IMR-90 (cell line): ENCODE measurements at regions not wholly inside any gene's neighbourhood (a gene's known extent, or its start where the extent isn't known, plus 50 kb on each side); places are given as distances from the start of the nearest gene placed in this dataset.

Source experiments
- ATAC-seq: fragments of 200-7000 bp; cut with Tn5 transposase; 2 replicates; pipeline ENCODE4 v1.9.1; 2020; ENCODE audit warnings: low read depth, mild to moderate bottlenecking, moderate library complexity
- BruUV-seq: library from RNA; stranded (reverse); fragments of 400-500 nt; replicated peaks from 2 replicates; lab custom pipeline; 2021; lab: Mats Ljungman, UMichigan
- CTCF ChIA-PET: fragments of 300-600 bp; formaldehyde crosslinking; extraction: SDS; loops from one replicate; lab custom pipeline; 2021; ENCODE audit warnings: antibody characterized with exemption; lab: Yijun Ruan, JAX
- POLR2A ChIA-PET: fragments of 300-600 bp; sonication (Branson Sonifier 250); formaldehyde crosslinking; loops from one replicate; lab custom pipeline; 2022; ENCODE audit warnings: antibody characterized with exemption; ENCODE audit not compliant: unreplicated experiment; lab: Charles Lee
- DNase-seq: peaks from one replicate; pipeline ENCODE4 v3.0.0; 2013
- H2AFZ ChIP-seq: replicated peaks from 2 replicates; pipeline ENCODE3; 2013; ENCODE audit warnings: low read length, mild to moderate bottlenecking; ENCODE audit not compliant: poor library complexity
- H2AK5ac ChIP-seq: 2 replicates; pipeline ENCODE4 v1.6.1; 2013; ENCODE audit warnings: low read depth, low read length, inconsistent platforms
- H2AK9ac ChIP-seq: replicated peaks from 2 replicates; pipeline ENCODE3; 2013; ENCODE audit warnings: mild to moderate bottlenecking, low read depth, low read length, moderate library complexity; ENCODE audit not compliant: poor library complexity
- H2BK120ac ChIP-seq: 2 replicates; pipeline ENCODE4 v1.6.1; 2013; ENCODE audit warnings: low read depth, low read length, inconsistent platforms
- H2BK15ac ChIP-seq: 3 replicates; pipeline ENCODE4 v1.6.1; 2013; ENCODE audit warnings: low read depth, low read length, inconsistent platforms
- H2BK20ac ChIP-seq: 2 replicates; pipeline ENCODE4 v1.6.1; 2013; ENCODE audit warnings: low read depth, mild to moderate bottlenecking, inconsistent platforms, low read length, moderate library complexity
- H2BK5ac ChIP-seq: 2 replicates; pipeline ENCODE4 v1.6.1; 2013; ENCODE audit warnings: mild to moderate bottlenecking, low read depth, low read length, inconsistent platforms; ENCODE audit not compliant: poor library complexity, severe bottlenecking
- H3K14ac ChIP-seq: replicated peaks from 2 replicates; pipeline ENCODE4 v1.6.1; 2013; ENCODE audit warnings: low read depth, low read length, inconsistent platforms
- H3K18ac ChIP-seq: 2 replicates; pipeline ENCODE4 v1.6.1; 2013; ENCODE audit warnings: low read depth, low read length, control low read depth
- H3K23ac ChIP-seq: 2 replicates; pipeline ENCODE4 v1.6.1; 2013; ENCODE audit warnings: low read depth, low read length, inconsistent platforms
- H3K27ac ChIP-seq: 2 replicates; pipeline ENCODE4 v1.5.1; 2013; ENCODE audit warnings: mild to moderate bottlenecking, control low read depth, low read length; ENCODE audit not compliant: insufficient read depth
- H3K27me3 ChIP-seq: 2 replicates; pipeline ENCODE4 v1.6.1; 2013; ENCODE audit warnings: low read length; ENCODE audit not compliant: control insufficient read depth, insufficient read depth
- H3K36me3 ChIP-seq: 2 replicates; pipeline ENCODE4 v1.6.1; 2013; ENCODE audit warnings: low read length, mixed read lengths; ENCODE audit not compliant: control insufficient read depth, insufficient read depth
- H3K4ac ChIP-seq: 2 replicates; pipeline ENCODE4 v1.6.1; 2013; ENCODE audit warnings: low read depth, low read length, inconsistent platforms
- H3K4me1 ChIP-seq: 2 replicates; pipeline ENCODE4 v1.6.1; 2013; ENCODE audit warnings: low read length, mixed read lengths; ENCODE audit not compliant: control insufficient read depth, insufficient read depth
- H3K4me2 ChIP-seq: 2 replicates; pipeline ENCODE4 v1.6.1; 2013; ENCODE audit warnings: low read depth, mild to moderate bottlenecking, control low read depth, low read length, moderate library complexity
- H3K4me3 ChIP-seq: 2 replicates; pipeline ENCODE4 v1.5.1; 2013; ENCODE audit warnings: low read depth, mild to moderate bottlenecking, control low read depth, low read length, moderate library complexity; ENCODE audit not compliant: insufficient read depth
- H3K56ac ChIP-seq: 2 replicates; pipeline ENCODE4 v1.6.1; 2013; ENCODE audit warnings: low read length, inconsistent platforms; ENCODE audit not compliant: insufficient read depth; ENCODE audit errors: extremely low read depth
- H3K79me1 ChIP-seq, 2 experiments: 2 replicates each; pipeline ENCODE4 v1.6.1; 2013; ENCODE audit warnings: low read length in 2 of 2, inconsistent platforms in 1 of 2, low read depth in 1 of 2
- H3K9ac ChIP-seq: 2 replicates; pipeline ENCODE4 v1.6.1; 2013; ENCODE audit warnings: low read depth, low read length, control low read depth
- H3K9me1 ChIP-seq: 2 replicates; pipeline ENCODE4 v1.6.1; 2013; ENCODE audit warnings: low read length, inconsistent platforms; ENCODE audit not compliant: insufficient read depth
- H3K9me3 ChIP-seq: 2 replicates; pipeline ENCODE4 v1.6.1; 2013; ENCODE audit warnings: low read length; ENCODE audit not compliant: control insufficient read depth, insufficient read depth
- H4K20me1 ChIP-seq: 2 replicates; pipeline ENCODE4 v1.6.1; 2013; ENCODE audit warnings: low read length, inconsistent platforms; ENCODE audit not compliant: insufficient read depth
- H4K5ac ChIP-seq: 2 replicates; pipeline ENCODE4 v1.6.1; 2013; ENCODE audit warnings: mild to moderate bottlenecking, low read depth, low read length, control low read depth
- H4K8ac ChIP-seq, 2 experiments: 2 replicates each; pipeline ENCODE4 v1.6.1; 2013; ENCODE audit warnings: low read depth in 2 of 2, low read length in 2 of 2, control low read depth in 1 of 2, inconsistent platforms in 1 of 2
- H4K91ac ChIP-seq: 2 replicates; pipeline ENCODE4 v1.6.1; 2013; ENCODE audit warnings: low read depth, low read length, inconsistent platforms; ENCODE audit not compliant: insufficient read depth
- CEBPB ChIP-seq: IDR thresholded peaks from 2 replicates; pipeline ENCODE4 v1.6.1; 2012; ENCODE audit warnings: low read depth, low read length, improper control_type of control experiment
- ELK1 ChIP-seq: fragments of 150-350 bp; IDR thresholded peaks from 2 replicates; pipeline ENCODE4 v1.6.1; 2016; ENCODE audit warnings: low read depth, mild to moderate bottlenecking, low read length, moderate library complexity, borderline replicate concordance
- POLR2A ChIP-seq: IDR thresholded peaks from 2 replicates; pipeline ENCODE4 v1.6.1; 2012; ENCODE audit warnings: mild to moderate bottlenecking, low read depth, low read length
- RFX5 ChIP-seq: IDR thresholded peaks from 2 replicates; pipeline ENCODE4 v1.8.0; 2012; ENCODE audit warnings: low read depth, mild to moderate bottlenecking, low read length, moderate library complexity
- WGBS, 2 experiments: methylation state at CpG; one replicate each; pipeline versions ENCODE4 v1.1.5 to v1.1.7; 2013; ENCODE audit warnings: missing lambda C conversion rate in 2 of 2; ENCODE audit not compliant: insufficient read length in 1 of 2; ENCODE audit errors: extremely low coverage in 2 of 2; 5-methylcytosine and 5-hydroxymethylcytosine counted together
- dilution Hi-C: fragments of 300-500 bp; cut with HindIII; formaldehyde crosslinking; loops from one replicate; pipeline ENCODE4 v1.14.3; 2018; ENCODE audit warnings: low sequenced_read_pairs; ENCODE audit not compliant: unreplicated experiment
- in situ Hi-C: fragments of 300-500 bp; cut with MboI; formaldehyde crosslinking; loops from 3 replicates; pipeline ENCODE4 v1.14.3; 2019; ENCODE audit warnings: low sequenced_read_pairs, inconsistent platforms, mixed read lengths
- intact Hi-C: fragments of 100-400 bp; cut with micrococcal nuclease; formaldehyde crosslinking; loops from 2 replicates; pipeline ENCODE4 v1.10.0; 2022

DNA sequence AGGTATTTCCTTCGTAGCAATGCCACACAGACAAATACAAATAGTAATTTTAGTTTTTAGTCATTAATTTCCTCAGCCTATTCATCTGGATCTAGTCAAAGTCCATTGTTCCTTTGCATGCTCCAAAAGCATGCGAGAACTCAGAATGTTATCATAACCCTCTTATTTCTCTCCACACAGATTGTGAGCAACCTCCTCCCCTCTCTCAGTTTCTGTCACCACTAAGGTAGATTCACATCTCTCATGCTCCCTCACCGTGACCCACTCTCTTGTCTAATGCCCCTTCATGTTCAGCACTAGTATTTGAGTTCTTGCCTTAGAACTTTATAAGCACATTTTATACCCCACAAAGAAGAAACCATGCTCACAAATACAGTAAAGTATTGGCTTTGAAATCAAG is 582.4 kb downstream of the PLA2G4A start:
- CTCF ChIA-PET = no interaction called here
- no peak for TF ChIP-seq ELK1
- TF ChIP-seq RFX5 = no peak
- no peak for TF ChIP-seq POLR2A
- no peak for TF ChIP-seq CEBPB

More for the DNA sequence above, 582.4 kb downstream of the PLA2G4A start:
- Histone ChIP-seq H3K23ac (no peak overlapping the region), H3K36me3 (no peaks in the 10 kb centered on the region), H2AK9ac (no peak overlapping the region), H3K27me3 (no peaks in the 10 kb centered on the region), H3K4me3 (no peak overlapping the region), H2BK15ac (no peak overlapping the region), H3K4ac (no peak overlapping the region), H2BK20ac (no peak overlapping the region), H3K4me1 (peaks cover 8% of the 10 kb centered on the region), H3K18ac (no peak overlapping the region), H3K14ac (no peak overlapping the region), H2AFZ (no peak overlapping the region), H3K9me1 (no peaks in the 10 kb centered on the region), H3K4me2 (no peak overlapping the region), H2BK5ac (no peak overlapping the region), H3K9ac (no peak overlapping the region), H4K20me1 (no peaks in the 10 kb centered on the region), H4K8ac (no peak overlapping the region), H2BK120ac (no peak overlapping the region), H4K91ac (no peak overlapping the region), H3K9me3 (no peaks in the 10 kb centered on the region), H3K56ac (no peak overlapping the region), H2AK5ac (no peak overlapping the region), H3K27ac (no peak overlapping the region), H4K5ac (no peak overlapping the region), H3K79me1 (no peaks in the 10 kb centered on the region)
- dilution Hi-C loops = no loop called here
- ATAC-seq (no peak), DNase-seq (no peak)
- BruUV-seq = no TSS peak
- POLR2A ChIA-PET = no interaction called here
- WGBS, 2 experiments = no CpG with 5 or more reads among the region's 3 CpGs
- intact Hi-C loops = loop anchor here (5.0 to 10.0 kb wide), 2 partner anchors 514 to 1181 kb away; no protein-coding TSS in a partner anchor
- in situ Hi-C loops = no loop called here
